NB4 (cell line): ENCODE measurements at regions not wholly inside any gene's neighbourhood (a gene's known extent, or its start where the extent isn't known, plus 50 kb on each side); places are given as distances from the start of the nearest gene placed in this dataset.
A peak's percentile ranks its signal among the peaks of the same experiment; 100 is the strongest.
"Not testable (repeated sequence)": the region's sequence is repeated elsewhere in the genome, so short reads cannot be mapped to it uniquely, and the experiment has no call there.

Experiments used
- DNase-seq: peaks from one replicate; pipeline ENCODE4 v3.0.0; 2010; ENCODE audit warnings: low read depth
- H3K4me3 ChIP-seq: one replicate; pipeline ENCODE4 v1.5.1; 2011; ENCODE audit warnings: mild to moderate bottlenecking, low read depth, low read length, moderate library complexity
- MYC ChIP-seq: IDR thresholded peaks from 2 replicates; pipeline ENCODE4 v1.6.1; 2011; ENCODE audit warnings: low read depth, low read length
- POLR2A ChIP-seq: IDR thresholded peaks from 2 replicates; pipeline ENCODE4 v1.6.1; 2011; ENCODE audit warnings: mild to moderate bottlenecking; ENCODE audit not compliant: insufficient read length; ENCODE audit errors: extremely low read depth
- TF ChIP-seq, protein P1 (sequence below): IDR thresholded peaks from one replicate; pipeline ENCODE4 v1.5.1; 2012; ENCODE audit warnings: low read depth, low read length
- TF ChIP-seq, protein P2 (sequence below): IDR thresholded peaks from 2 replicates; pipeline ENCODE4 v1.6.1; 2011; ENCODE audit warnings: low read depth, low read length

DNA sequence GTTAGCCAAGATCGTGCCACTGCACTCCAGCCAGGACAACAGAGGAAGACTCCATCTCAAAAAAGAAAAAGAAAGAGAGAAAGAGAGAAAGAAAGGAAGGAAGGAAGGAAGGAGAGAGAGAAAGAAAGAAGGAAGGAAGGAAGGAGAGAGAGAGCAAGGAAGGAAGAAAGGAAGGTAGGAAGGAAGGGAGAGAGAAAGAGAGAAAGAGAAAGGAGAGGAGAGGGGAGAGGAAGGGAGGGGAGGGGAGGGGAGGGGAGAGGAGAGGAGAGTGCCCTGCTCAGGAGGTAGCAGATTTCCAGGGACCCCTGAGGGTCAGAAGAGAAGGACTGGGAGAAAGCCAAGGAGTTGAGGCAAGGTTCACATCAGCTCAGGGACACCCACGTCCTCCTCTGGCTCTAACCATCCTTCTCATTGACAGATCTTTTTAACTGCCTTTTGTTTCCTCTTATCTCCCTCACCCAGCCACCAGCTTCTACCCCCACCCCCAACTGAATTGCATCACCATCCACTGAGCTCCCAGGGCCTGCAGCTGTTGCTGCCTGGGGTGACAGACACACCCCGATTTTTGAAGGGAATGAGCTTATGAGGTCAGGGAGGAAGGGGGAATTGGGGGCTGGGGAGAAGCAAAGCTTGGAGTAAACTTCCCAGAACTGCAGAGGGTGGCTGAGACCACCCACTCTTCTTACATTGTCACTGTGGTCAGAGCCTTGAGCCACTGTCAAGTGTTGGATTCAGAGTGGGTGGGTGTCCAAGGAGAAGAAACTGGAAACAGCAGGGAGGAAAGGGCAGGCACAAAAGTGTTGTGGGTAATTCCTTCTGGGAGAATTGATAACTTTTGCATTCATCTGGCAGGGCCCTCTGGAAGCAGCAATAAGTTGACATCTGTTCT is 91.6 kb downstream of the GLUL start:
- TF ChIP-seq, protein P1, sequence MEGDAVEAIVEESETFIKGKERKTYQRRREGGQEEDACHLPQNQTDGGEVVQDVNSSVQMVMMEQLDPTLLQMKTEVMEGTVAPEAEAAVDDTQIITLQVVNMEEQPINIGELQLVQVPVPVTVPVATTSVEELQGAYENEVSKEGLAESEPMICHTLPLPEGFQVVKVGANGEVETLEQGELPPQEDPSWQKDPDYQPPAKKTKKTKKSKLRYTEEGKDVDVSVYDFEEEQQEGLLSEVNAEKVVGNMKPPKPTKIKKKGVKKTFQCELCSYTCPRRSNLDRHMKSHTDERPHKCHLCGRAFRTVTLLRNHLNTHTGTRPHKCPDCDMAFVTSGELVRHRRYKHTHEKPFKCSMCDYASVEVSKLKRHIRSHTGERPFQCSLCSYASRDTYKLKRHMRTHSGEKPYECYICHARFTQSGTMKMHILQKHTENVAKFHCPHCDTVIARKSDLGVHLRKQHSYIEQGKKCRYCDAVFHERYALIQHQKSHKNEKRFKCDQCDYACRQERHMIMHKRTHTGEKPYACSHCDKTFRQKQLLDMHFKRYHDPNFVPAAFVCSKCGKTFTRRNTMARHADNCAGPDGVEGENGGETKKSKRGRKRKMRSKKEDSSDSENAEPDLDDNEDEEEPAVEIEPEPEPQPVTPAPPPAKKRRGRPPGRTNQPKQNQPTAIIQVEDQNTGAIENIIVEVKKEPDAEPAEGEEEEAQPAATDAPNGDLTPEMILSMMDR: no peak
- TF ChIP-seq, protein P2, sequence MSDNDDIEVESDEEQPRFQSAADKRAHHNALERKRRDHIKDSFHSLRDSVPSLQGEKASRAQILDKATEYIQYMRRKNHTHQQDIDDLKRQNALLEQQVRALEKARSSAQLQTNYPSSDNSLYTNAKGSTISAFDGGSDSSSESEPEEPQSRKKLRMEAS: 0 out of 2 replicates have a peak, but pooled peaks have one; percentile 33
- DNase-seq: peak; percentile 94
- H3K4me3 ChIP-seq: no peak overlapping the region

DNA sequence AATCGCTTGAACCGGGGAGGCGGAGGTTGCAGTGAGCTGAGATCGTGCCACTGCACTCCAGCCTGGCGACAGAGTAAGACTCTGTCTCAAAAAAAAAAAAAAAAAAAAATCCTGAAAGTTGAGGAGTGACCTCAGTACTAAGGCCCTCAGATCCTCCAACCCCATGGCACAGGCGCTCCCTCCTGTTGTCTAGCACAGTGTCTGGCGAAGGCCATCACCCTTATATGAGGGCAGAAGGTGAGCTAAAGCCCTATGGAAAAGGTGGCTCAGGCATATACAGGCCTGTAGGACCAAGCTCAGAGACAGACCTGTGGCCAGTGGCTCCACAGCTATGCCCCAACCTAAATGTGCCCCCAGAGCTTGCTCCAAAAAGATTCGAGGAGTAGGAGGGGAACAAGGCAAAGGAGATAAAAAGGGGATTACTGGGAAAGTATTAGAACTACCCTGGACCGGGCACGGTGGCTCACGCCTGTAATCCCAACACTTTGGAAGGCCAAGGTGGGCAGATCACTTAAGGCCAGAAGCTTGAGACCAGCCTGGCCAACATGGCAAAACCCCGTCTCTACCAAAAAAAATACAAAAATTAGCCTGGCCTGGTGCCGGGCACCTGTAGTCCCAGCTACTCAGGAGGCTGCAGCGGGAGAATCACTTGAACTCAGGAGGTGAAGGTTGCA is 92.4 kb downstream of the GLUL start:
- not testable (repeated sequence) for H3K4me3 ChIP-seq, DNase-seq

DNA sequence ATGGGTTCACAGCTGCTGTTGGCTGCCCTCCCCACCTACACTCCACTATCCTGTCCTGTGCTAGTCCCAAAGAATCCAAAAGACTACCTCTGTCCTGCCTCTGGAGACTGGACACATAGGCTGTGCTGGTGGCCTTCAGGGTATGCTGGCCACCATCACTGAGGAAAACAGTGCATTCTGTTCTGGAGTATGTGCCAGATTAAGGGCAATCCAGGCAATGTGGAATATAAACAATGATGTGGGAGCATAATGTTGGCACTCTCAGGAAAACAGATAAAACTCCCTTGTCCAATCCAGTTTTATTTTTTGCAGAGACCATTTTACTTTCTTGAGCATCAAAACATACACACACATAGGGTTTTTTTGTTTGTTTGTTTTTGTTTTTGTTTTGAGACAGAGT is 94.3 kb downstream of the GLUL start:
- no peak for DNase-seq
- no peak overlapping the region for H3K4me3 ChIP-seq
- no peak for TF ChIP-seq MYC
- TF ChIP-seq, protein P1: no peak
- TF ChIP-seq POLR2A: no peak
- TF ChIP-seq, protein P2: no peak

DNA sequence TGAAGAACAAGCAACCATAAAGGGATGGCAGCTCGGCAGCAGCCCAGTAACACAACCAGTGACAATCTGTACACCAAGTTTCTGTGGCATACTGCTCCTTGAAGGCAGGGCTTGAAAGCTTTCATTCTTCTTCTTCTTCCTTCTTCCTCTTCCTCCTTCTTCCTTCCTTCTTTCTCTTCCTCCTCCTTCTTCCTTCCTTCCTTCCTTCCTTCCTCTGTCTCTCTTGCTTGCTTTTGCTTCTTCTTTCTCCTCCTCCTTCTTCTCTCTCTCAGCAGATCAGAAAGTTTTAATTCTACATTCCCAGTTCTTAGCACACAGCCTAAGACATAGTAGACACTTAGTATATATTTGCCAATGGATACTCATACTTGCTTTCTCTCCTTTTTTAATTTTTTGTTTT is 95.9 kb downstream of the GLUL start:
- no peak for DNase-seq
- H3K4me3 ChIP-seq: no peak overlapping the region
- TF ChIP-seq, protein P1: no peak
- TF ChIP-seq POLR2A (no peak), MYC (no peak)

DNA sequence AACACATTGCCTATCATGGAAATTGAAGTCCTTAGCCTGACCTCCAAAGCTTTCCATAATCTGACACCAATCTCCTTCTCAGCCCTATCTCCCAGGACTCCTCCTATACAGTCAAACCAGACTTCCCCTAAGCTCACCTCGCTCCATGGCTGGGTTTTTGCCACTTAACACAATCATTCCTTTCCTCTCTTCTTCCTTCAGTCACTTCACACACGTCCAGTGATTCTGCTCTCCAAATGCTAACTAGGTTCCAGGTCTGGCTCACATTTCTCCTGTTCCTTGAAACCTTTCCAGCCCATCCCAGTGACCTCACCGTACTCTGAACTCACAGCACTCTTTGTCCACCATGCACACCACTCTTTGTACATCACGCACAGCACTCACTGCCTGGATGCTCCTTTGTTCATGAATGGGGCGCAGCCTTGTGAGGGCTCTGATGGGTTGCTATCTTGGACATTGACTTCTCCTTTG is 98.4 kb downstream of the GLUL start:
- TF ChIP-seq, protein P2: no peak
- TF ChIP-seq, protein P1: no peak
- TF ChIP-seq POLR2A (no peak), MYC (no peak)

DNA sequence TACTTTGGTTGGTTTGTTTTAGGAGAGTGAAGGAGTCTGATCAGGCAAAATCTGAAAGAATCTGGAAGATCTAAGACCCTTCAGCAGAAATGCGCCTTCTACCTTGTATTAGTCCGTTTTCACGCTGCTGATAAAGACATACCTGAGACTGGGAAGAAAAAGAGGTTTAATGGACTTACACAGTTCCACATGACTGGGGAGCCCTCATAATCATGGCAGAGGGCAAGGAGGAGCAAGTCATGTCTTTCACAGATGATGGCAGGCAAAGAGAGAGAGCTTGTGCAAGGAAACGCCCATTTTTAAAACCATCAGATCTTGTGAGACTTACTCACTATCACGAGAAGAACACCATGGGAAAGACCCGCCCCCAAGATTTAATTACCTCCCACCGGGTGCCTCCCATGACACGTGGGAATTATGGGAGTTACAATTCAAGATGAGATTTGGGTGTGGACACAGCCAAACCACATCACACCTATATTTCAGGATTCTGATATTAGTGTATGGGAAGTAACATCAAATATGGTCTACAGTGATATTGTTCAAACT is 99.3 kb downstream of the GLUL start:
- no peak for DNase-seq
- H3K4me3 ChIP-seq: no peak overlapping the region
- TF ChIP-seq MYC (no peak), POLR2A (no peak)
- TF ChIP-seq, protein P2: no peak
- TF ChIP-seq, protein P1: no peak

More for the DNA sequence above, 98.4 kb downstream of the GLUL start:
- no peak for DNase-seq
- H3K4me3 ChIP-seq: no peak overlapping the region
